Stimulated activated CD8-positive, alpha-beta memory T cell treated with anti-CD3 and anti-CD28 coated beads, Interleukin-15, amount 100 ng/mL, for 1 hour (primary cell): ENCODE measurements at regions not wholly inside any gene's neighbourhood (a gene's known extent, or its start where the extent isn't known, plus 50 kb on each side); places are given as distances from the start of the nearest gene placed in this dataset.
"Not testable (repeated sequence)": the region's sequence is repeated elsewhere in the genome, so short reads cannot be mapped to it uniquely, and the experiment has no call there.

Experiments
- DNase-seq: peaks from one replicate; pipeline ENCODE4 v3.0.0-alpha.2; 2020; ENCODE audit warnings: low read depth

DNA sequence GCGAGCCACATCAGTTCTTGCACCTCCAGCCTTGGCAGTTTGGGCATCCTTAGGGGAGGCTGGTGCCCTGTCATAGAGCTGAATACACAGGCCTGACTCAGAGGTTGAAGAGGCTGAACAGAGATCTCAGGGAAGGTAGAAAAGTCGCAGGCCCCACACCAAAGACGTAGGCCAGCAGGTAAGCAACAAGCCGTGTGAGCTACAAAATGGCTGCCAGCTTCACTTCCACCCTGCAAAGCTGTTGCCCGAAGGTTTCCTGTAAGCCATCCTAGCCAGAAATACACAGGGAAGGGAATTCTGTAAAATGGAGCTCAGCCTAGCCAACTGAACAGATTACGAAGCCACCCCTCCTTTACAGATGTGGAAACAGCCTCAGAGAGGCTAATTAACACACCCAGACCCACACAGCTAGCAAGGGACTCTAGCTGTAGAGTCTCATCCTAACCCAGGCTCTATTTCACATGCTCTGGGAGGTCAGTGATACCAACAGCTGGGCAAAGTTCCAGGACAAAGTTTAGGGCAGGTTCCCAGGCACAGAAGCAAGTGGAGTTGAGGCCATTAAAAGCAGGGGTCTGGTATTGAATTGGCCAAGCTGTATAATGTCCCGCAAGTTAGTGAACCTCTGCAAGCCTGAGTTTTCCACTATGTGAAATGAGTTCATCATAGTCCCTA lies 66.3 kb upstream of the RASGRF1 start:
- DNase-seq, result no peak

DNA sequence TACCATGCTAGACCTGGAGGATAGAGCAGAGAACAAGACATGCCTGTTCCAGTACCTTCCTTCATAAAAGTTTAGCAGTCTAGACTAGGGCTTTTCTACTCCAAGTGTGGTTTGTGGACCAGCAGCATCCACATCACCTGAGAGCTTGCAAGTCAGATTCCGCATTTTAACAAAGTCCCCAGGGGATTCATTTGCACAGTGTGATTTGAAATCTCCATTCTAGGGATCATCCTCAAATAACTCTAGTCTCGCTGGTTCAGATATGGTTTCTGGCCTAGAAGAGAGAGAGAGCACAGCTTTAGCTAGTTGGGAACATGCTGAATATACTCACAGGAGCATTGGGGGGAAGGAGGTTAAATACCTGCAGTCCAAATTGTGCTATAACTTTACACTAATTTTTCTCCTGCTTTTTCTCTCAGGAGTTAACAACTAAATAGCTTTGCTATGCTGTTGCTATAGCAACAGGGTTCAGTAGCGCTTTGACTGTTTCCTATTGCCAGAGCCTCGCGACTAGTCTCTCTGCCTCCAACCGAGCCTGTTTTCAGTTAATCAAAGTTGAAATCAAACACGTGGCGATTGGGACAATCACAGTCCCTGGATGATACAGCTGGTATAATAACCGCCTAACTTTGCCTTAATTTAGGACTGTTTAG lies 64.0 kb upstream of the RASGRF1 start:
- no peak for DNase-seq

DNA sequence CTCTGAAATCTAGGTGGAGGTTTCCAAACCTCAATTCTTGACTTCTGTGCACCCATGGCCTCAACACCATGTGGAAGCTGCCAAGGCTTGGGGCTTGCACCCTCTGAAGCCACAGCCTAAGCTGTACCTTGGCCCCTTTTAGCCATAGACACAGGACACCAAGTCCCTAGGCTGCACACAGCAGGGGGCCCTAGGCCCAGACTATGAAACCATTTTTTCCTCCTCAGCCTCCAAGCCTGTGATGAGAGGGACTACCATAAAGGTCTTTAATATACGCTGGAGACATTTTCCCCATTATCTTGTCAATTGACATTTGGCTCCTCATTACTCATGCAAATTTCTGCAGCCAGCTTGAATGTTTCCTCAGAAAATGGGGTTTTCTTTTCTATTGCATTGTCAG lies 53.7 kb upstream of the RASGRF1 start:
- not testable (repeated sequence) for DNase-seq

DNA sequence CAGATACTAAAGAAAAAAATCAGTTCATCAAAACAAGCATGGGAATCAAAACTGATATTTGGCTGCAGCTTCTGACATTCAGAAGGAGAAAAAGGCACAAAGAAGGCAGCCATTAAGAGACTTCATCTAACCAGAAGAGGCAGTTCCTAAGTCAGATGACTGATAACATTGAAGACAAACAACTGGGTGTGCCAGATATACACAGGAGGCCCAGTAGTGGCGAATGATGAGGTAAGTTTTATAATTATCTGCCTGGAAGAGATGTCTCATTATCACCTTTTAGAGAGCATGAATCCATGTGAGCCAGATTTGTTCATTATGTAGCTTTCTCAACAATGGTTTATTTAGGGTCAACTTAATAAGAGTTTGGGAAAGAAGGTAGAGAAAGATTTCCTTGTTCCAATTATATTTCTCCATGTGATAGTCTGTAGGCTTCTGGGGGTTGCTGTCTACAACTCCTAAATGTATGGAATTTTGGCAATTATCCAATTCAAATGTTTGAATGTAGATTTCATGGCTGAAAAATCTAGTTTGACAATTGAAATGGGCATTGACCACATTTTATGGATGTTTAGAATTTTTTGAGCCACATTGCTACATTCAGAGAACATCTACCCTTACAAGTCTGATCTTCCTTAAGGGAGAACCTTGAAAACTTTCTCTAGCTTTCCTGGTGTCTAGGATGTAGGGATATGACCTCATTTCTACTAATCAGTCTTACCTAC lies 50.4 kb upstream of the RASGRF1 start:
- no peak for DNase-seq
